OCI-LY7 (cell line): ENCODE measurements at regions not wholly inside any gene's neighbourhood (a gene's known extent, or its start where the extent isn't known, plus 50 kb on each side); places are given as distances from the start of the nearest gene placed in this dataset.

Experiments
- BruUV-seq: library from RNA; stranded (reverse); fragments of 400-500 nt; replicated peaks from 2 replicates; lab custom pipeline; 2021; lab: Mats Ljungman, UMichigan
- CTCF ChIA-PET: fragments of 300-600 bp; sonication (Branson Sonifier 250); formaldehyde crosslinking; loops from one replicate; lab custom pipeline; 2022; ENCODE audit warnings: antibody characterized with exemption; ENCODE audit not compliant: unreplicated experiment; lab: Charles Lee
- POLR2A ChIA-PET: fragments of 300-600 bp; sonication (Branson Sonifier 250); formaldehyde crosslinking; loops from one replicate; lab custom pipeline; 2022; ENCODE audit warnings: antibody characterized with exemption; lab: Charles Lee
- DNase-seq: peaks from one replicate; pipeline ENCODE4 v3.0.0-alpha.2; 2015; ENCODE audit warnings: low spot score
- H2AFZ ChIP-seq: fragments of 200-600 bp; sonication (generic), shearing (Covaris generic); 2 replicates; pipeline ENCODE4 v1.6.1; 2014; ENCODE audit warnings: mild to moderate bottlenecking, antibody characterized with exemption, low read length, moderate library complexity
- H3K27ac ChIP-seq: fragments of 200-600 bp; sonication (generic); 2 replicates; pipeline ENCODE4 v1.5.1; 2014; ENCODE audit warnings: mixed run types, low read depth, mild to moderate bottlenecking, moderate library complexity, low read length, inconsistent platforms; ENCODE audit not compliant: poor library complexity, severe bottlenecking
- H3K36me3 ChIP-seq: fragments of 200-600 bp; sonication (generic); 2 replicates; pipeline ENCODE4 v1.6.1; 2014; ENCODE audit warnings: mild to moderate bottlenecking, antibody characterized with exemption, low read length, moderate library complexity, mixed read lengths; ENCODE audit not compliant: insufficient read depth
- H3K4me1 ChIP-seq: fragments of 200-600 bp; sonication (generic); 2 replicates; pipeline ENCODE4 v1.5.1; 2014; ENCODE audit warnings: mild to moderate bottlenecking, low read length; ENCODE audit not compliant: insufficient read depth, poor library complexity, severe bottlenecking
- H3K4me2 ChIP-seq: fragments of 200-600 bp; sonication (generic); 2 replicates; pipeline ENCODE4 v1.6.1; 2014; ENCODE audit warnings: mild to moderate bottlenecking, low read length
- H3K4me3 ChIP-seq: fragments of 200-600 bp; sonication (generic); 2 replicates; pipeline ENCODE4 v1.5.1; 2014; ENCODE audit warnings: mild to moderate bottlenecking, low read depth, low read length; ENCODE audit not compliant: poor library complexity, severe bottlenecking
- H3K79me2 ChIP-seq: fragments of 200-600 bp; sonication (generic); 2 replicates; pipeline ENCODE4 v1.6.1; 2016; ENCODE audit warnings: low read depth, mild to moderate bottlenecking, low read length, moderate library complexity, mixed read lengths; ENCODE audit not compliant: insufficient read depth
- H3K9me2 ChIP-seq: fragments of 200-600 bp; sonication (generic); 2 replicates; pipeline ENCODE4 v1.6.1; 2016; ENCODE audit warnings: mild to moderate bottlenecking, low read length, mixed read lengths; ENCODE audit not compliant: insufficient read depth
- H3K9me3 ChIP-seq: fragments of 200-600 bp; sonication (generic); 2 replicates; pipeline ENCODE4 v1.6.1; 2014; ENCODE audit warnings: mild to moderate bottlenecking, mixed run types, low read length, mixed read lengths
- H4K20me1 ChIP-seq: fragments of 200-600 bp; sonication (generic); 2 replicates; pipeline ENCODE4 v1.6.1; 2014; ENCODE audit warnings: mild to moderate bottlenecking, antibody characterized with exemption, low read length, moderate library complexity, mixed read lengths; ENCODE audit not compliant: insufficient read depth
- CTCF ChIP-seq: fragments of 200-600 bp; sonication (generic); conservative IDR thresholded peaks from 2 replicates; pipeline ENCODE4 v1.5.1; 2014; ENCODE audit warnings: mild to moderate bottlenecking, antibody characterized with exemption, low read length, moderate library complexity, mixed read lengths
- EZH2phosphoT487 ChIP-seq: fragments of 200-600 bp; sonication (generic); IDR thresholded peaks from 2 replicates; pipeline ENCODE4 v1.6.1; 2018; ENCODE audit warnings: low read depth, borderline replicate concordance, mild to moderate bottlenecking, mixed run types, antibody characterized with exemption, low read length, moderate library complexity, mixed read lengths
- intact Hi-C: fragments of 100-400 bp; cut with micrococcal nuclease; formaldehyde crosslinking; loops from one replicate; pipeline ENCODE4 v1.10.0; 2022; ENCODE audit not compliant: unreplicated experiment

GRCh38 chr10:112059220-112059619 lies 124.3 kb downstream of the GPAM start:
- H3K4me2 ChIP-seq, result no peak overlapping the region
- no peaks in the 10 kb centered on the region for H3K79me2 ChIP-seq
- no peaks in the 10 kb centered on the region for H3K36me3 ChIP-seq
- H3K9me3 ChIP-seq, result no peaks in the 10 kb centered on the region
- no peaks in the 10 kb centered on the region for H4K20me1 ChIP-seq
- ChIA-PET CTCF (no interaction called here), POLR2A (no interaction called here)
- H3K4me3 ChIP-seq, result no peak overlapping the region
- no peak overlapping the region for H2AFZ ChIP-seq
- H3K4me1 ChIP-seq, result no peaks in the 10 kb centered on the region
- DNase-seq, result no peak
- intact Hi-C loops, result no loop called here
- no peak for TF ChIP-seq EZH2phosphoT487
- TF ChIP-seq CTCF, result no peak
- H3K27ac ChIP-seq, result no peak overlapping the region
- H3K9me2 ChIP-seq, result no peaks in the 10 kb centered on the region
- BruUV-seq, result no TSS peak

- Histone ChIP-seq H3K4me2 (no peak overlapping the region), H2AFZ (no peak overlapping the region), H3K4me3 (no peak overlapping the region), H3K9me3 (no peaks in the 10 kb centered on the region), H3K27ac (no peak overlapping the region), H3K4me1 (no peaks in the 10 kb centered on the region), H3K9me2 (no peaks in the 10 kb centered on the region), H4K20me1 (no peaks in the 10 kb centered on the region), H3K36me3 (no peaks in the 10 kb centered on the region), H3K79me2 (no peaks in the 10 kb centered on the region)
- CTCF ChIA-PET, result no interaction called here
- BruUV-seq, result no TSS peak
- intact Hi-C loops, result no loop called here
- TF ChIP-seq EZH2phosphoT487 (no peak), CTCF (no peak)
- POLR2A ChIA-PET, result no interaction called here
- DNase-seq, result no peak
Observed at GRCh38 chr10:112071596-112072133, 111.9 kb downstream of the GPAM start.

GRCh38 chr10:112078003-112078402 lies 105.6 kb downstream of the GPAM start:
- no peak overlapping the region for H3K4me3 ChIP-seq
- TF ChIP-seq CTCF (no peak), EZH2phosphoT487 (no peak)
- no peaks in the 10 kb centered on the region for H3K9me2 ChIP-seq
- no peaks in the 10 kb centered on the region for H4K20me1 ChIP-seq
- H3K36me3 ChIP-seq, result no peaks in the 10 kb centered on the region
- no peak overlapping the region for H2AFZ ChIP-seq
- no peaks in the 10 kb centered on the region for H3K9me3 ChIP-seq
- no peak overlapping the region for H3K27ac ChIP-seq
- no TSS peak for BruUV-seq
- no peaks in the 10 kb centered on the region for H3K79me2 ChIP-seq
- intact Hi-C loops, result no loop called here
- ChIA-PET CTCF (no interaction called here), POLR2A (interaction anchor here (1.2 kb wide), 1 partner anchor 16 kb away, joined by 3 read pairs; no protein-coding TSS in a partner anchor)
- DNase-seq, result no peak
- no peaks in the 10 kb centered on the region for H3K4me1 ChIP-seq
- H3K4me2 ChIP-seq, result no peak overlapping the region
